Esophagus muscularis mucosa (tissue), 4 donors: ENCODE measurements at regions not wholly inside any gene's neighbourhood (a gene's known extent, or its start where the extent isn't known, plus 50 kb on each side); places are given as distances from the start of the nearest gene placed in this dataset.

Experiments
- EP300 ChIP-seq: sonication (generic); formaldehyde crosslinking; IDR thresholded peaks from one replicate; pipeline ENCODE4 v1.6.1; 2017; ENCODE audit warnings: antibody characterized with exemption
- POLR2A ChIP-seq: fragments of 450-650 bp; IDR thresholded peaks from one replicate; pipeline ENCODE4 v1.6.1; 2017; ENCODE audit warnings: antibody characterized with exemption, moderate library complexity, mild to moderate bottlenecking, low read depth
- POLR2AphosphoS5 ChIP-seq, 2 donors: sonication (generic); formaldehyde crosslinking; IDR thresholded peaks; one replicate each; pipeline ENCODE4 v1.6.1; 2017; ENCODE audit warnings: antibody characterized with exemption in 2 of 2
- TF ChIP-seq, protein P1 (sequence below), 3 experiments: fragments of 200-600 bp in 2 of 3; fragments of 450-650 bp in 1 of 3; sonication (generic) in 2 of 3; IDR thresholded peaks; one replicate each; pipeline ENCODE4 v1.5.1; 2017 to 2019; ENCODE audit warnings: antibody characterized with exemption in 3 of 3, mild to moderate bottlenecking in 2 of 3, moderate library complexity in 1 of 3

DNA sequence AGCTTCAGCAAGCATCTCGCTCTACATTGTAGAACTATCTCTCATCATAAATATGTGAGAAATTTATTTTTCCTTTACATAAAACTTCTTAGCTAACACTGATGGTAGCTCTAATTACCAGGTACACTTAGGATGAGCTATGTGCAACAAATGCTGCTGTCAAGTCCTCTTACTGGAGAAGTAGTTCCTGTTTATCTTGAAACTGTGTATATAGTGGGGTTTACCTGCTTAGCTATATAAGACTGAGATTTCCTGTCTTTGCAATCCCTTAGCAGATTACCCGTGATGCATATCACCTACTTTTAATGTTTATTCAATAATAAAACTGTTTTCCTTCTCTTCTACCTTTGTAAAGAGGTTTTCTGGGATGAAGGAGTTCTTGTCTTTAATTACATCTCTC, 98.0 kb upstream of the USP15 start:
- TF ChIP-seq, protein P1, sequence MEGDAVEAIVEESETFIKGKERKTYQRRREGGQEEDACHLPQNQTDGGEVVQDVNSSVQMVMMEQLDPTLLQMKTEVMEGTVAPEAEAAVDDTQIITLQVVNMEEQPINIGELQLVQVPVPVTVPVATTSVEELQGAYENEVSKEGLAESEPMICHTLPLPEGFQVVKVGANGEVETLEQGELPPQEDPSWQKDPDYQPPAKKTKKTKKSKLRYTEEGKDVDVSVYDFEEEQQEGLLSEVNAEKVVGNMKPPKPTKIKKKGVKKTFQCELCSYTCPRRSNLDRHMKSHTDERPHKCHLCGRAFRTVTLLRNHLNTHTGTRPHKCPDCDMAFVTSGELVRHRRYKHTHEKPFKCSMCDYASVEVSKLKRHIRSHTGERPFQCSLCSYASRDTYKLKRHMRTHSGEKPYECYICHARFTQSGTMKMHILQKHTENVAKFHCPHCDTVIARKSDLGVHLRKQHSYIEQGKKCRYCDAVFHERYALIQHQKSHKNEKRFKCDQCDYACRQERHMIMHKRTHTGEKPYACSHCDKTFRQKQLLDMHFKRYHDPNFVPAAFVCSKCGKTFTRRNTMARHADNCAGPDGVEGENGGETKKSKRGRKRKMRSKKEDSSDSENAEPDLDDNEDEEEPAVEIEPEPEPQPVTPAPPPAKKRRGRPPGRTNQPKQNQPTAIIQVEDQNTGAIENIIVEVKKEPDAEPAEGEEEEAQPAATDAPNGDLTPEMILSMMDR (IDR thresholded peaks at IDR 0.05): no peak
- TF ChIP-seq POLR2AphosphoS5 (IDR thresholded peaks at IDR 0.05) (no peak), POLR2A (no peak), EP300 (no peak)
